ENCODE measurements at regions not wholly inside any gene's neighbourhood (a gene's known extent, or its start where the extent isn't known, plus 50 kb on each side); places are given as distances from the start of the nearest gene placed in this dataset.

DNA sequence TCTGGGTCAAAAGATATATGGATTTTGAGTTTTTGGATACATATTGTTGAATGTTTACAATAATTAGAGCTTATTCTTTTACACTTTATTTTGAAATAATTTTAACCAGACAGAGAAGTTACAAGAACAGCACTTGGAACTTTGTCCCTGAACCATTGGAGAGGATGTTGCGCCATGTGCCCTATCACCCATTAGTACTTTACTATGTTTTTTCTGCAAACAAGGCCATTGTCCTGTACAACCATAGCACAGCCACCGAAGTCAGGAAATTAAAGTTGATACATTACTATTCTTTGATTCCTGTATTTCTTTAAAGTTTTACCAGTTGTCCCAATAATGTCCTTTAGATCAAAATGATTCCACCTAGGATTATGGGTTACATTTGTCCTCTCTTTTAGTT is 188.8 kb downstream of the ACKR3 start (continued):
- TF ChIP-seq TBX2 (CRISPR knock-in tag; IDR thresholded peaks at IDR 0.05; ENCODE audit: borderline replicate concordance), result no peak
- TF ChIP-seq, protein P1, sequence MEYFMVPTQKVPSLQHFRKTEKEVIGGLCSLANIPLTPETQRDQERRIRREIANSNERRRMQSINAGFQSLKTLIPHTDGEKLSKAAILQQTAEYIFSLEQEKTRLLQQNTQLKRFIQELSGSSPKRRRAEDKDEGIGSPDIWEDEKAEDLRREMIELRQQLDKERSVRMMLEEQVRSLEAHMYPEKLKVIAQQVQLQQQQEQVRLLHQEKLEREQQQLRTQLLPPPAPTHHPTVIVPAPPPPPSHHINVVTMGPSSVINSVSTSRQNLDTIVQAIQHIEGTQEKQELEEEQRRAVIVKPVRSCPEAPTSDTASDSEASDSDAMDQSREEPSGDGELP (IDR thresholded peaks at IDR 0.05; ENCODE audit: borderline replicate concordance, low read depth), result no peak
- TF ChIP-seq, protein P2, sequence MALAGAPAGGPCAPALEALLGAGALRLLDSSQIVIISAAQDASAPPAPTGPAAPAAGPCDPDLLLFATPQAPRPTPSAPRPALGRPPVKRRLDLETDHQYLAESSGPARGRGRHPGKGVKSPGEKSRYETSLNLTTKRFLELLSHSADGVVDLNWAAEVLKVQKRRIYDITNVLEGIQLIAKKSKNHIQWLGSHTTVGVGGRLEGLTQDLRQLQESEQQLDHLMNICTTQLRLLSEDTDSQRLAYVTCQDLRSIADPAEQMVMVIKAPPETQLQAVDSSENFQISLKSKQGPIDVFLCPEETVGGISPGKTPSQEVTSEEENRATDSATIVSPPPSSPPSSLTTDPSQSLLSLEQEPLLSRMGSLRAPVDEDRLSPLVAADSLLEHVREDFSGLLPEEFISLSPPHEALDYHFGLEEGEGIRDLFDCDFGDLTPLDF (CRISPR knock-in tag; IDR thresholded peaks at IDR 0.05), result no peak
- no peak for TF ChIP-seq NKX3-1 (CRISPR knock-in tag; IDR thresholded peaks at IDR 0.05)
- TF ChIP-seq, protein P3, sequence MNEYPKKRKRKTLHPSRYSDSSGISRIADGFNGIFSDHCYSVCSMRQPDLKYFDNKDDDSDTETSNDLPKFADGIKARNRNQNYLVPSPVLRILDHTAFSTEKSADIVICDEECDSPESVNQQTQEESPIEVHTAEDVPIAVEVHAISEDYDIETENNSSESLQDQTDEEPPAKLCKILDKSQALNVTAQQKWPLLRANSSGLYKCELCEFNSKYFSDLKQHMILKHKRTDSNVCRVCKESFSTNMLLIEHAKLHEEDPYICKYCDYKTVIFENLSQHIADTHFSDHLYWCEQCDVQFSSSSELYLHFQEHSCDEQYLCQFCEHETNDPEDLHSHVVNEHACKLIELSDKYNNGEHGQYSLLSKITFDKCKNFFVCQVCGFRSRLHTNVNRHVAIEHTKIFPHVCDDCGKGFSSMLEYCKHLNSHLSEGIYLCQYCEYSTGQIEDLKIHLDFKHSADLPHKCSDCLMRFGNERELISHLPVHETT (CRISPR knock-in tag; conservative IDR thresholded peaks at IDR 0.05), result no peak
- TF ChIP-seq YEATS4 (CRISPR knock-in tag; IDR thresholded peaks at IDR 0.05; ENCODE audit: borderline replicate concordance), result no peak
- no peak for TF ChIP-seq ZNF510 (CRISPR knock-in tag; IDR thresholded peaks at IDR 0.05; ENCODE audit: low read depth)
- peak; percentile 51; the same call in 1 of the 2 replicates for TF ChIP-seq SOX13 (IDR thresholded peaks at IDR 0.05)
- TF ChIP-seq SOX13 (CRISPR knock-in tag; conservative IDR thresholded peaks at IDR 0.05 in 1 of 2, IDR thresholded peaks at IDR 0.05 in 1 of 2), result peak in 1 of 2 experiments; percentile 44; a peak in 1 of 4 replicates
- no peak for TF ChIP-seq ARNT (IDR thresholded peaks at IDR 0.05)
- no peak for TF ChIP-seq MED13 (CRISPR knock-in tag; IDR thresholded peaks at IDR 0.05)
- TF ChIP-seq, protein P4, sequence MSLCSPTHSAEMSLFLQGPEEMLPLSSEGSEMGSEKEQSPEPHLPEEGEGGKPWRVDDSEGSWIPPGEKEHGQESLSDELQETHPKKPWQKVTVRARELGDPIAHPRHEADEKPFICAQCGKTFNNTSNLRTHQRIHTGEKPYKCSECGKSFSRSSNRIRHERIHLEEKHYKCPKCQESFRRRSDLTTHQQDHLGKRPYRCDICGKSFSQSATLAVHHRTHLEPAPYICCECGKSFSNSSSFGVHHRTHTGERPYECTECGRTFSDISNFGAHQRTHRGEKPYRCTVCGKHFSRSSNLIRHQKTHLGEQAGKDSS (CRISPR knock-in tag; IDR thresholded peaks at IDR 0.05; ENCODE audit: borderline replicate concordance, low read depth), result no peak
- no peak for TF ChIP-seq SIX4 (CRISPR knock-in tag; IDR thresholded peaks at IDR 0.05)
- no peak for TF ChIP-seq RFXANK (CRISPR knock-in tag; IDR thresholded peaks at IDR 0.05)
- TF ChIP-seq, protein P5, sequence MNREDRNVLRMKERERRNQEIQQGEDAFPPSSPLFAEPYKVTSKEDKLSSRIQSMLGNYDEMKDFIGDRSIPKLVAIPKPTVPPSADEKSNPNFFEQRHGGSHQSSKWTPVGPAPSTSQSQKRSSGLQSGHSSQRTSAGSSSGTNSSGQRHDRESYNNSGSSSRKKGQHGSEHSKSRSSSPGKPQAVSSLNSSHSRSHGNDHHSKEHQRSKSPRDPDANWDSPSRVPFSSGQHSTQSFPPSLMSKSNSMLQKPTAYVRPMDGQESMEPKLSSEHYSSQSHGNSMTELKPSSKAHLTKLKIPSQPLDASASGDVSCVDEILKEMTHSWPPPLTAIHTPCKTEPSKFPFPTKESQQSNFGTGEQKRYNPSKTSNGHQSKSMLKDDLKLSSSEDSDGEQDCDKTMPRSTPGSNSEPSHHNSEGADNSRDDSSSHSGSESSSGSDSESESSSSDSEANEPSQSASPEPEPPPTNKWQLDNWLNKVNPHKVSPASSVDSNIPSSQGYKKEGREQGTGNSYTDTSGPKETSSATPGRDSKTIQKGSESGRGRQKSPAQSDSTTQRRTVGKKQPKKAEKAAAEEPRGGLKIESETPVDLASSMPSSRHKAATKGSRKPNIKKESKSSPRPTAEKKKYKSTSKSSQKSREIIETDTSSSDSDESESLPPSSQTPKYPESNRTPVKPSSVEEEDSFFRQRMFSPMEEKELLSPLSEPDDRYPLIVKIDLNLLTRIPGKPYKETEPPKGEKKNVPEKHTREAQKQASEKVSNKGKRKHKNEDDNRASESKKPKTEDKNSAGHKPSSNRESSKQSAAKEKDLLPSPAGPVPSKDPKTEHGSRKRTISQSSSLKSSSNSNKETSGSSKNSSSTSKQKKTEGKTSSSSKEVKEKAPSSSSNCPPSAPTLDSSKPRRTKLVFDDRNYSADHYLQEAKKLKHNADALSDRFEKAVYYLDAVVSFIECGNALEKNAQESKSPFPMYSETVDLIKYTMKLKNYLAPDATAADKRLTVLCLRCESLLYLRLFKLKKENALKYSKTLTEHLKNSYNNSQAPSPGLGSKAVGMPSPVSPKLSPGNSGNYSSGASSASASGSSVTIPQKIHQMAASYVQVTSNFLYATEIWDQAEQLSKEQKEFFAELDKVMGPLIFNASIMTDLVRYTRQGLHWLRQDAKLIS (CRISPR knock-in tag; IDR thresholded peaks at IDR 0.05), result no peak
- TF ChIP-seq ZNF460 (CRISPR knock-in tag; IDR thresholded peaks at IDR 0.05; ENCODE audit: borderline replicate concordance), result no peak
- TF ChIP-seq, protein P6, sequence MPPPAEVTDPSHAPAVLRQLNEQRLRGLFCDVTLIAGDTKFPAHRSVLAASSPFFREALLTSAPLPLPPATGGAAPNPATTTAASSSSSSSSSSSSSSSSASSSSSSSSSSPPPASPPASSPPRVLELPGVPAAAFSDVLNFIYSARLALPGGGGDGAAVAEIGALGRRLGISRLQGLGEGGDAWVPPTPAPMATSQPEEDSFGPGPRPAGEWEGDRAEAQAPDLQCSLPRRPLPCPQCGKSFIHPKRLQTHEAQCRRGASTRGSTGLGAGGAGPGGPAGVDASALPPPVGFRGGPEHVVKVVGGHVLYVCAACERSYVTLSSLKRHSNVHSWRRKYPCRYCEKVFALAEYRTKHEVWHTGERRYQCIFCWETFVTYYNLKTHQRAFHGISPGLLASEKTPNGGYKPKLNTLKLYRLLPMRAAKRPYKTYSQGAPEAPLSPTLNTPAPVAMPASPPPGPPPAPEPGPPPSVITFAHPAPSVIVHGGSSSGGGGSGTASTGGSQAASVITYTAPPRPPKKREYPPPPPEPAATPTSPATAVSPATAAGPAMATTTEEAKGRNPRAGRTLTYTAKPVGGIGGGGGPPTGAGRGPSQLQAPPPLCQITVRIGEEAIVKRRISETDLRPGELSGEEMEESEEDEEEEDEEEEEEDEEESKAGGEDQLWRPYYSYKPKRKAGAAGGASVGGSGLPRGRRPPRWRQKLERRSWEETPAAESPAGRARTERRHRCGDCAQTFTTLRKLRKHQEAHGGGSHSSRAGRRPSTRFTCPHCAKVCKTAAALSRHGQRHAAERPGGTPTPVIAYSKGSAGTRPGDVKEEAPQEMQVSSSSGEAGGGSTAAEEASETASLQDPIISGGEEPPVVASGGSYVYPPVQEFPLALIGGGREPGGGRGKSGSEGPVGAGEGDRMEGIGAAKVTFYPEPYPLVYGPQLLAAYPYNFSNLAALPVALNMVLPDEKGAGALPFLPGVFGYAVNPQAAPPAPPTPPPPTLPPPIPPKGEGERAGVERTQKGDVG (CRISPR knock-in tag; IDR thresholded peaks at IDR 0.05; ENCODE audit: borderline replicate concordance), result no peak
- peak in 1 of 2 experiments; percentile 58; a peak in 1 of 4 replicates for TF ChIP-seq EP300 (IDR thresholded peaks at IDR 0.05; ENCODE audit: low read depth in 2 of 2, low read length in 2 of 2)
- no peak for TF ChIP-seq EP300 (CRISPR knock-in tag; IDR thresholded peaks at IDR 0.05; ENCODE audit: borderline replicate concordance)
- no peak for TF ChIP-seq MAF1 (CRISPR knock-in tag; IDR thresholded peaks at IDR 0.05; ENCODE audit: borderline replicate concordance)

Data from HepG2 (cell line).